ENCODE measurements at regions not wholly inside any gene's neighbourhood (a gene's known extent, or its start where the extent isn't known, plus 50 kb on each side); places are given as distances from the start of the nearest gene placed in this dataset.
"Not testable (repeated sequence)": the region's sequence is repeated elsewhere in the genome, so short reads cannot be mapped to it uniquely, and the experiment has no call there.

DNA sequence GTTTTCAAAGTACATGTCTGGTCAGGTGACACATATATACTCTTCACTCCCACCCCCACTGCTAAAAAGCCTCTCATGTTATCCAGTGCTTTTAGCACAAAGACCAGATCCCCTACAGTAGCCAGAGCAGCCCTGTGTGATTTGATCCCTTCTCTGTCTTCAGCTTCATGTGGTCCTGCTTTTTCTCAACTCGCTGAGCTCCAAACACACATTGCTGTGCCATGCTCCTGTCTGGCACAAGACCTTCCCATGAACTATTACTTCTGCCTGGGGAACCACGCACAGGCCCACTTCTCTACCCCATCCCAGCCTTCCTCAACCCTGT, 127.1 kb downstream of the RASSF10 start:
- TF ChIP-seq SPI1 (IDR thresholded peaks at IDR 0.05; ENCODE audit: borderline replicate concordance, low read depth), result no peak
- TF ChIP-seq GABPA (IDR thresholded peaks at IDR 0.05; ENCODE audit: low read depth), result no peak
- TF ChIP-seq, protein P1, sequence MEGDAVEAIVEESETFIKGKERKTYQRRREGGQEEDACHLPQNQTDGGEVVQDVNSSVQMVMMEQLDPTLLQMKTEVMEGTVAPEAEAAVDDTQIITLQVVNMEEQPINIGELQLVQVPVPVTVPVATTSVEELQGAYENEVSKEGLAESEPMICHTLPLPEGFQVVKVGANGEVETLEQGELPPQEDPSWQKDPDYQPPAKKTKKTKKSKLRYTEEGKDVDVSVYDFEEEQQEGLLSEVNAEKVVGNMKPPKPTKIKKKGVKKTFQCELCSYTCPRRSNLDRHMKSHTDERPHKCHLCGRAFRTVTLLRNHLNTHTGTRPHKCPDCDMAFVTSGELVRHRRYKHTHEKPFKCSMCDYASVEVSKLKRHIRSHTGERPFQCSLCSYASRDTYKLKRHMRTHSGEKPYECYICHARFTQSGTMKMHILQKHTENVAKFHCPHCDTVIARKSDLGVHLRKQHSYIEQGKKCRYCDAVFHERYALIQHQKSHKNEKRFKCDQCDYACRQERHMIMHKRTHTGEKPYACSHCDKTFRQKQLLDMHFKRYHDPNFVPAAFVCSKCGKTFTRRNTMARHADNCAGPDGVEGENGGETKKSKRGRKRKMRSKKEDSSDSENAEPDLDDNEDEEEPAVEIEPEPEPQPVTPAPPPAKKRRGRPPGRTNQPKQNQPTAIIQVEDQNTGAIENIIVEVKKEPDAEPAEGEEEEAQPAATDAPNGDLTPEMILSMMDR (IDR thresholded peaks at IDR 0.05; ENCODE audit: insufficient read depth, low read length), result no peak
- TF ChIP-seq REST (IDR thresholded peaks at IDR 0.05; ENCODE audit: insufficient replicate concordance, low read depth), result no peak
- no peak for TF ChIP-seq POLR2AphosphoS5 (IDR thresholded peaks at IDR 0.05; ENCODE audit: low read depth)
- no peak for DNase-seq (ENCODE audit: low read depth in 1 of 2, low spot score in 1 of 2)
- no peak overlapping the region for H3K27ac ChIP-seq (replicated peaks)
- H3K27me3 ChIP-seq (ENCODE audit: insufficient read depth, poor library complexity, severe bottlenecking), result peaks cover 6% of the 10 kb centered on the region
- no peak overlapping the region for H3K4me3 ChIP-seq (replicated peaks; ENCODE audit: insufficient read depth, low read length)

DNA sequence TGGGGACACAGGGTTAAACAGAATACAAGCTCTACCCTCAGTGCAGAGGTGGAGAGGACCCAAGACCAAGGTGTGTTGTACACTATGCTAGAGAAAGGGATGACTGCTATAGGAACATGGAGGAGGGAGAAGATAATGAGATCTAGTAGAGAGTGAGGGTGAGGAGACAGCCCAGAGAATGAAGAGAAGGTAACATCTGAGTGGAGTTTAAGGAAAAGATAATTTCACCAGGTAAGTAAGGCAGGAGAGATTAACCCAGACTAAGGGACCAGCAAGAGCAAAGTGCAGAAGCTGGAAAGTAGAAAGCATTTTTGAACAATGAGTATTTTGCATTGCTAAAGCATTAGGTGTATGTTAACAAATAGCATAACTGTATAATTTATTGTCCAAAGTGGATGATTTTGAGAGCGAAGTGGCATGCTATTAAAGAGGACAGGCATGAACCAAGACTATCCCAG, 128.8 kb downstream of the RASSF10 start:
- no peak overlapping the region for H3K4me3 ChIP-seq (replicated peaks; ENCODE audit: insufficient read depth, low read length)
- TF ChIP-seq GABPA (IDR thresholded peaks at IDR 0.05; ENCODE audit: low read depth) (no peak), POLR2AphosphoS5 (IDR thresholded peaks at IDR 0.05; ENCODE audit: low read depth) (no peak), SPI1 (IDR thresholded peaks at IDR 0.05; ENCODE audit: borderline replicate concordance, low read depth) (no peak), REST (IDR thresholded peaks at IDR 0.05; ENCODE audit: insufficient replicate concordance, low read depth) (no peak)
- TF ChIP-seq, protein P1 (IDR thresholded peaks at IDR 0.05; ENCODE audit: insufficient read depth, low read length), result no peak
- H3K27me3 ChIP-seq (ENCODE audit: insufficient read depth, poor library complexity, severe bottlenecking), result peaks cover 6% of the 10 kb centered on the region
- no peak for DNase-seq (ENCODE audit: low read depth in 1 of 2, low spot score in 1 of 2)
- H3K27ac ChIP-seq (replicated peaks), result no peak overlapping the region

DNA sequence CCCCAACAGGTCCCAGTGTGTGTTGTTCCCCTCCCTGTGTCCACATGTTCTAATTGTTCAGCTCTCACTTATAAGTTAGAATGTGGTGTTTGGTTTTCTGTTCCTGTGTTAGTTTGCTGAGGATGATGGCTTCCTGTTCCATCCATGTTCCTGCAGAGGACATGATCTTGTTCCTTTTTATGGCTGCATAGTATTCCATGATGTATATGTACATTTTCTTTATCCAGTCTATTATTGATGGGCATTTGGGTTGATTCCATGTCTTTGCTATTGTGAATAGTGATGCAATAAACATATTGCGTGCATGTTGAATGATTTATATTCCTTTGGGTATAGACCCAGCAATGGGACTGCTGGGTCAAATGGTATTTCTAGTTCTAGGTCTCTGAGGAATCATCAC, 130.0 kb downstream of the RASSF10 start:
- not testable (repeated sequence) for DNase-seq (ENCODE audit: low read depth in 1 of 2, low spot score in 1 of 2); H3K4me3 ChIP-seq (replicated peaks; ENCODE audit: insufficient read depth, low read length); H3K27ac ChIP-seq (replicated peaks); H3K27me3 ChIP-seq (ENCODE audit: insufficient read depth, poor library complexity, severe bottlenecking)

DNA sequence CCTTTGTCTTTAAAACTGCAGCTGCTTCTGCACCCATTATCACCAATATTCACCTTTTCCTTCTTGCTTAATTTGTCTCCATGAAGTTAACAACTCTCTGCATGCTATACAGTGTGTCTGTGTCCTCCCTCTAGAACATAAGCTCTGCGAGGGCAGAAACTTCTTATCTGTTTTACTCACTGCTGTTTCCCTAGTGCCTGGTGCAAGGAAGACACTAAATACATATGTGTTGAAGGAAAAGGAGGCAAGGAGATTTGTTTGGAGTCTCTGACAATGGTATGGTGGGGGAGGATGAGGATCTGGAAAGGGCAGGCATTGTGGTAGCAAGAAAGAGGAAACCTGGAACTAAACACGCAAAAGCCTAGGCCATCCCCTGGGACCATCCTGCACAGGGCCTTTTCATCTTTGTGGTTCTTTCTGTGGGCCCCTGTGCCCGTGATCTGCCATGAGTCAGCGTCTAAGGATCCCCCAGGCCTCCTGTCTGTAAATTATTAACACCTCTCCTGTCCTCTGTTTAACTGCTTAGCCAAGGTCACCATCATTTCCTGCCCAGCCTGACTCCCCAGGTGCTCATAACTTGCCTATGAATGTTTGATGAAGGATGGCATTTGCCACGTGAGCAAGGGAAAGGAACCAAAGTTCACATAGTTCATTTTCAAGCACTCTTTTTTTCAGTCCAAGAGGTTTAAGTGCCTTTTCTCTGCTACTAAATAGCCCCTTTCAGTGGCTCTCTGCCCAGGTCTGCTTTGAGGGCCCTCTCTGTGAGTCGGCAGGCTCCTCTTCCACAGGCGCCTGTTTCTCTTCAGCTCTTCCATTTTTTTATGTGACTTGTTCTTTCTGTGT, 131.1 kb downstream of the RASSF10 start:
- no peak for DNase-seq (ENCODE audit: low read depth in 1 of 2, low spot score in 1 of 2)
- H3K4me3 ChIP-seq (replicated peaks; ENCODE audit: insufficient read depth, low read length), result no peak overlapping the region
- H3K27me3 ChIP-seq (ENCODE audit: insufficient read depth, poor library complexity, severe bottlenecking), result no peaks in the 10 kb centered on the region
- no peak for TF ChIP-seq GABPA (IDR thresholded peaks at IDR 0.05; ENCODE audit: low read depth)
- no peak for TF ChIP-seq SPI1 (IDR thresholded peaks at IDR 0.05; ENCODE audit: borderline replicate concordance, low read depth)
- TF ChIP-seq, protein P1 (IDR thresholded peaks at IDR 0.05; ENCODE audit: insufficient read depth, low read length), result no peak
- TF ChIP-seq POLR2AphosphoS5 (IDR thresholded peaks at IDR 0.05; ENCODE audit: low read depth), result no peak
- no peak for TF ChIP-seq REST (IDR thresholded peaks at IDR 0.05; ENCODE audit: insufficient replicate concordance, low read depth)
- H3K27ac ChIP-seq (replicated peaks), result no peak overlapping the region

Data from HL-60 (cell line).